ENCODE measurements at regions not wholly inside any gene's neighbourhood (a gene's known extent, or its start where the extent isn't known, plus 50 kb on each side); places are given as distances from the start of the nearest gene placed in this dataset.
A peak's percentile ranks its signal among the peaks of the same experiment; 100 is the strongest.

- no peaks in the 10 kb centered on the region for H3K9me3 ChIP-seq
- H3K27ac ChIP-seq, result peak overlapping the region in 3 of 4 donors; percentile 53 to 70 (median 62)
- 34 to 44% methylated on average over 11 of the region's 11 CpGs for WGBS, 2 donors
- no peak for TF ChIP-seq EP300 (IDR thresholded peaks at IDR 0.05)
- no peak for TF ChIP-seq POLR2A (IDR thresholded peaks at IDR 0.05)
- no peak for TF ChIP-seq POLR2AphosphoS5 (IDR thresholded peaks at IDR 0.05)
- TF ChIP-seq CTCF (IDR thresholded peaks at IDR 0.05), result no peak
- no peak overlapping the region for H3K4me3 ChIP-seq
- ATAC-seq (ENCODE audit: low FRiP score in 2 of 2), result peak in 1 of 2 donors; percentile 2
- DNase-seq, result peak in 1 of 2 donors; percentile 57
- peaks cover 12 to 21% (median 18%) of the 10 kb centered on the region in 4 donors for H3K4me1 ChIP-seq
- no peaks in the 10 kb centered on the region for H3K27me3 ChIP-seq
- no peaks in the 10 kb centered on the region for H3K36me3 ChIP-seq
Observed at GRCh38 chr5:133819977-133820471, 148.4 kb downstream of the C5orf15 start.

- Histone ChIP-seq H3K4me1 (peaks cover 12 to 21% (median 18%) of the 10 kb centered on the region in 4 donors), H3K4me3 (no peak overlapping the region), H3K27me3 (no peaks in the 10 kb centered on the region), H3K36me3 (no peaks in the 10 kb centered on the region), H3K9me3 (no peaks in the 10 kb centered on the region), H3K27ac (no peak overlapping the region)
- DNase-seq (no peak), ATAC-seq (ENCODE audit: low FRiP score in 2 of 2) (no peak)
- TF ChIP-seq POLR2AphosphoS5 (IDR thresholded peaks at IDR 0.05) (no peak), POLR2A (IDR thresholded peaks at IDR 0.05) (no peak), EP300 (IDR thresholded peaks at IDR 0.05) (no peak), CTCF (IDR thresholded peaks at IDR 0.05) (no peak)
- 83 to 86% methylated on average over 12 of the region's 12 CpGs for WGBS, 2 donors
Observed at GRCh38 chr5:133818869-133819600, 149.4 kb downstream of the C5orf15 start.

GRCh38 chr5:133818031-133818431 is 150.4 kb downstream of the C5orf15 start:
- DNase-seq (no peak), ATAC-seq (ENCODE audit: low FRiP score in 2 of 2) (peak in 1 of 2 donors; percentile 77)
- H3K9me3 ChIP-seq, result no peaks in the 10 kb centered on the region
- H3K4me1 ChIP-seq, result peaks cover 12 to 21% (median 18%) of the 10 kb centered on the region in 4 donors
- WGBS, 2 donors, result 63 to 67% methylated on average over 5 of the region's 5 CpGs
- H3K27ac ChIP-seq, result no peak overlapping the region
- TF ChIP-seq EP300 (IDR thresholded peaks at IDR 0.05), result no peak
- TF ChIP-seq POLR2AphosphoS5 (IDR thresholded peaks at IDR 0.05), result no peak
- TF ChIP-seq CTCF (IDR thresholded peaks at IDR 0.05), result no peak
- TF ChIP-seq POLR2A (IDR thresholded peaks at IDR 0.05), result no peak
- H3K36me3 ChIP-seq, result no peaks in the 10 kb centered on the region
- no peak overlapping the region for H3K4me3 ChIP-seq
- no peaks in the 10 kb centered on the region for H3K27me3 ChIP-seq

GRCh38 chr5:133817456-133817855 is 151.0 kb downstream of the C5orf15 start:
- Histone ChIP-seq H3K9me3 (no peaks in the 10 kb centered on the region), H3K27ac (no peak overlapping the region), H3K36me3 (no peaks in the 10 kb centered on the region), H3K27me3 (no peaks in the 10 kb centered on the region), H3K4me3 (no peak overlapping the region), H3K4me1 (peaks cover 12 to 21% (median 18%) of the 10 kb centered on the region in 4 donors)
- DNase-seq, result no peak
- 60 to 83% methylated on average over 2 of the region's 2 CpGs for WGBS, 2 donors
- TF ChIP-seq EP300 (IDR thresholded peaks at IDR 0.05) (no peak), POLR2A (IDR thresholded peaks at IDR 0.05) (no peak), POLR2AphosphoS5 (IDR thresholded peaks at IDR 0.05) (no peak), CTCF (IDR thresholded peaks at IDR 0.05) (no peak)
- ATAC-seq (ENCODE audit: low FRiP score in 2 of 2), result no peak
